H1 (cell line): ENCODE measurements at regions not wholly inside any gene's neighbourhood (a gene's known extent, or its start where the extent isn't known, plus 50 kb on each side); places are given as distances from the start of the nearest gene placed in this dataset.

Experiments
- CTCF ChIA-PET: fragments of 300-600 bp; sonication (Branson Sonifier 250); formaldehyde crosslinking; loops from one replicate; lab custom pipeline; 2021; ENCODE audit not compliant: partially characterized antibody; lab: Charles Lee
- POLR2A ChIA-PET: fragments of 300-600 bp; sonication (Branson Sonifier 250); formaldehyde crosslinking; loops from one replicate; lab custom pipeline; 2021; ENCODE audit warnings: inconsistent platforms; ENCODE audit not compliant: partially characterized antibody; lab: Charles Lee
- DNase-seq, 2 experiments: peaks; one replicate each; pipeline versions ENCODE4 v3.0.0 to v3.0.0-alpha.2; 2010 to 2022; ENCODE audit warnings: low spot score in 2 of 2, low read depth in 1 of 2, mixed read lengths in 1 of 2
- FAIRE-seq: peaks from 2 replicates; lab custom pipeline; 2011; peaks lifted over from hg19 to GRCh38; lab: Jason Lieb, UNC
- H2AFZ ChIP-seq: 2 replicates; pipeline ENCODE4 v1.8.1; 2012; ENCODE audit warnings: low read length, inconsistent platforms
- H2AK5ac ChIP-seq: 2 replicates; pipeline ENCODE4 v1.6.1; 2013; ENCODE audit warnings: low read depth, low read length
- H2BK120ac ChIP-seq: replicated peaks from 2 replicates; pipeline ENCODE3; 2013; ENCODE audit warnings: low read depth, low read length, inconsistent platforms
- H2BK12ac ChIP-seq: 2 replicates; pipeline ENCODE4 v1.6.1; 2013; ENCODE audit warnings: low read depth, low read length
- H2BK15ac ChIP-seq: 2 replicates; pipeline ENCODE4 v1.6.1; 2013; ENCODE audit warnings: low read length
- H2BK20ac ChIP-seq: 2 replicates; pipeline ENCODE4 v1.6.1; 2013; ENCODE audit warnings: low read length
- H2BK5ac ChIP-seq: 2 replicates; pipeline ENCODE4 v1.6.1; 2013; ENCODE audit warnings: low read depth, low read length
- H3K14ac ChIP-seq: 2 replicates; pipeline ENCODE4 v1.6.1; 2013; ENCODE audit warnings: inconsistent platforms; ENCODE audit not compliant: insufficient read length
- H3K18ac ChIP-seq: 2 replicates; pipeline ENCODE4 v1.6.1; 2013; ENCODE audit warnings: low read length; ENCODE audit errors: extremely low read depth
- H3K23ac ChIP-seq: 2 replicates; pipeline ENCODE4 v1.6.1; 2013; ENCODE audit warnings: inconsistent platforms; ENCODE audit not compliant: insufficient read length
- H3K23me2 ChIP-seq: 2 replicates; pipeline ENCODE4 v1.6.1; 2013; ENCODE audit warnings: low read depth, low read length
- H3K27ac ChIP-seq: 2 replicates; pipeline ENCODE4 v1.6.1; 2011; ENCODE audit warnings: low read depth, low read length, inconsistent platforms
- H3K27me3 ChIP-seq, 4 experiments: replicated peaks in 1 of 4; 1 replicate in 1 of 4; 2 replicates in 3 of 4; pipeline versions ENCODE4 v1.6.1 to v1.8.1; 2011 to 2013; ENCODE audit warnings: low read length in 3 of 4, mild to moderate bottlenecking in 3 of 4, inconsistent platforms in 2 of 4, mixed read lengths in 2 of 4, moderate library complexity in 1 of 4; ENCODE audit not compliant: control insufficient read depth in 3 of 4, insufficient read depth in 3 of 4; ENCODE audit errors: extremely low read depth in 1 of 4
- H3K36me3 ChIP-seq, 4 experiments: 2 replicates each; pipeline versions ENCODE4 v1.6.1 to v1.8.1; 2011 to 2013; ENCODE audit warnings: mild to moderate bottlenecking in 4 of 4, low read length in 3 of 4, moderate library complexity in 2 of 4, control low read depth in 1 of 4, inconsistent platforms in 1 of 4; ENCODE audit not compliant: insufficient read depth in 4 of 4, control insufficient read depth in 2 of 4
- H3K4ac ChIP-seq: replicated peaks from 2 replicates; pipeline ENCODE3; 2013; ENCODE audit warnings: low read length, low read depth, mixed read lengths, inconsistent platforms; ENCODE audit not compliant: insufficient read length
- H3K4me1 ChIP-seq, 4 experiments: replicated peaks in 1 of 4; 1 replicate in 1 of 4; 2 replicates in 3 of 4; pipeline versions ENCODE4 v1.6.1 to v1.8.1; 2011 to 2013; ENCODE audit warnings: low read length in 3 of 4, inconsistent platforms in 2 of 4, mixed read lengths in 1 of 4; ENCODE audit not compliant: insufficient read depth in 4 of 4, control insufficient read depth in 3 of 4
- H3K4me2 ChIP-seq, 2 experiments: 2 replicates each; pipeline versions ENCODE4 v1.6.1 to v1.8.1; 2011 to 2013; ENCODE audit warnings: low read depth in 2 of 2, low read length in 2 of 2, control low read depth in 1 of 2, inconsistent platforms in 1 of 2, mild to moderate bottlenecking in 1 of 2; ENCODE audit not compliant: insufficient read depth in 1 of 2
- H3K4me3 ChIP-seq, 4 experiments: fragments of 200-600, 300-600 bp in 1 of 4; sonication (generic), shearing (Covaris generic), sonication (Bioruptor Twin) in 1 of 4; 2 replicates each; pipeline versions ENCODE4 v1.5.1 to v1.8.1; 2011 to 2016; ENCODE audit warnings: low read length in 4 of 4, low read depth in 3 of 4, control low read depth in 2 of 4, inconsistent platforms in 2 of 4, mild to moderate bottlenecking in 2 of 4, mixed read lengths in 1 of 4, moderate library complexity in 1 of 4; ENCODE audit not compliant: insufficient read depth in 2 of 4; ENCODE audit errors: extremely low read depth in 1 of 4
- H3K56ac ChIP-seq: replicated peaks from 2 replicates; pipeline ENCODE3; 2013; ENCODE audit warnings: low read depth, mild to moderate bottlenecking, mixed read lengths, low read length, inconsistent platforms; ENCODE audit not compliant: insufficient read length
- H3K79me1 ChIP-seq: 2 replicates; pipeline ENCODE4 v1.6.1; 2013; ENCODE audit warnings: low read depth, low read length, control low read depth
- H3K79me2 ChIP-seq, 2 experiments: 2 replicates each; pipeline versions ENCODE4 v1.6.1 to v1.8.1; 2012 to 2013; ENCODE audit warnings: low read length in 2 of 2, mild to moderate bottlenecking in 2 of 2, inconsistent platforms in 1 of 2; ENCODE audit not compliant: insufficient read depth in 2 of 2, control insufficient read depth in 1 of 2
- H3K9ac ChIP-seq, 4 experiments: replicated peaks in 1 of 4; 1 replicate in 1 of 4; 2 replicates in 3 of 4; pipeline versions ENCODE4 v1.6.1 to v1.8.1; 2011 to 2013; ENCODE audit warnings: low read depth in 3 of 4, low read length in 3 of 4, control low read depth in 2 of 4, mild to moderate bottlenecking in 2 of 4, moderate library complexity in 2 of 4, inconsistent platforms in 1 of 4; ENCODE audit errors: extremely low read depth in 1 of 4
- H3K9me3 ChIP-seq, 2 experiments: 2 replicates each; pipeline versions ENCODE4 v1.6.1 to v1.8.1; 2012 to 2013; ENCODE audit warnings: mild to moderate bottlenecking in 2 of 2, moderate library complexity in 2 of 2, control low read depth in 1 of 2, inconsistent platforms in 1 of 2, low read depth in 1 of 2, low read length in 1 of 2, mixed read lengths in 1 of 2; ENCODE audit not compliant: insufficient read depth in 2 of 2
- H4K20me1 ChIP-seq, 2 experiments: replicated peaks in 1 of 2; 2 replicates each; pipeline versions ENCODE3 to v1.8.1; 2011 to 2013; ENCODE audit warnings: inconsistent platforms in 2 of 2, low read length in 2 of 2, mild to moderate bottlenecking in 1 of 2; ENCODE audit not compliant: insufficient read depth in 2 of 2, control insufficient read depth in 1 of 2
- H4K5ac ChIP-seq: 2 replicates; pipeline ENCODE4 v1.6.1; 2013; ENCODE audit warnings: low read length, low read depth, mixed read lengths, inconsistent platforms; ENCODE audit not compliant: insufficient read length
- H4K8ac ChIP-seq: 2 replicates; pipeline ENCODE4 v1.8.0; 2013; ENCODE audit warnings: mild to moderate bottlenecking, moderate library complexity, low read length, inconsistent platforms; ENCODE audit not compliant: insufficient read depth; ENCODE audit errors: extremely low read depth
- H4K91ac ChIP-seq: replicated peaks from 2 replicates; pipeline ENCODE3; 2013; ENCODE audit warnings: low read length, mixed read lengths, inconsistent platforms; ENCODE audit not compliant: insufficient read length
- ATF2 ChIP-seq: IDR thresholded peaks from 2 replicates; pipeline ENCODE4 v1.6.1; 2012; ENCODE audit warnings: low read length, inconsistent platforms
- ATF3 ChIP-seq: IDR thresholded peaks from 2 replicates; pipeline ENCODE4 v1.6.1; 2011; ENCODE audit warnings: low read depth, mild to moderate bottlenecking, low read length; ENCODE audit not compliant: insufficient read depth
- CBX8 ChIP-seq: fragments of 300-800, 300-1000 bp; sonication (generic); IDR thresholded peaks from 2 replicates; pipeline ENCODE4 v1.7.1; 2016; ENCODE audit warnings: low read depth, low read length, borderline replicate concordance
- CHD2 ChIP-seq: IDR thresholded peaks from 2 replicates; pipeline ENCODE4 v1.6.1; 2012; ENCODE audit warnings: low read length, improper control_type of control experiment
- EGR1 ChIP-seq: IDR thresholded peaks from 2 replicates; pipeline ENCODE4 v1.6.1; 2011; ENCODE audit warnings: low read depth, low read length, borderline replicate concordance
- HDAC2 ChIP-seq, 2 experiments: fragments of 300-600 bp in 1 of 2; sonication (generic) in 1 of 2; IDR thresholded peaks; 2 replicates each; pipeline ENCODE4 v1.6.1; 2011 to 2012; ENCODE audit warnings: low read depth in 2 of 2, low read length in 2 of 2, mild to moderate bottlenecking in 2 of 2, moderate library complexity in 2 of 2, borderline replicate concordance in 1 of 2, inconsistent platforms in 1 of 2
- JUN ChIP-seq: IDR thresholded peaks from 2 replicates; pipeline ENCODE4 v1.6.1; 2011; ENCODE audit warnings: low read depth, mild to moderate bottlenecking, improper control_type of control experiment, low read length
- JUND ChIP-seq: IDR thresholded peaks from 2 replicates; pipeline ENCODE4 v1.6.1; 2011; ENCODE audit warnings: mild to moderate bottlenecking, improper control_type of control experiment, low read length
- PHF8 ChIP-seq: fragments of 200-600 bp; sonication (generic); conservative IDR thresholded peaks from 2 replicates; pipeline ENCODE4 v1.7.1; 2012; ENCODE audit warnings: low read depth, mild to moderate bottlenecking, inconsistent platforms, low read length, moderate library complexity
- SP2 ChIP-seq: IDR thresholded peaks from 2 replicates; pipeline ENCODE4 v1.6.1; 2012; ENCODE audit warnings: mild to moderate bottlenecking, low read length, inconsistent platforms
- whole genome bisulfite sequencing, 2 experiments: shearing (Covaris generic) in 1 of 2; methylation state at CpG; one replicate each; pipeline versions ENCODE4 v1.1.6 to v1.1.7; 2013 to 2015; ENCODE audit warnings: low lambda C conversion rate in 2 of 2, mixed read lengths in 2 of 2, inconsistent platforms in 1 of 2, low coverage in 1 of 2, missing lambda C conversion rate in 1 of 2; ENCODE audit not compliant: insufficient replicate concordance in 2 of 2, insufficient coverage in 1 of 2, insufficient read length in 1 of 2; ENCODE audit errors: extremely low coverage in 1 of 2, missing lambda C conversion rate in 1 of 2; 5-methylcytosine and 5-hydroxymethylcytosine counted together

- Histone ChIP-seq H3K18ac (no peak overlapping the region), H2BK5ac (no peak overlapping the region), H3K14ac (no peak overlapping the region), H3K27me3 (no peaks in the 10 kb centered on the region), H3K79me1 (no peaks in the 10 kb centered on the region), H4K5ac (no peak overlapping the region), H3K27ac (no peak overlapping the region), H2BK20ac (no peak overlapping the region), H3K23me2 (no peaks in the 10 kb centered on the region), H3K4me3 (no peak overlapping the region), H3K79me2 (no peaks in the 10 kb centered on the region), H2BK15ac (no peak overlapping the region), H2BK12ac (no peak overlapping the region), H3K9ac (no peak overlapping the region), H3K4me1 (no peaks in the 10 kb centered on the region), H2AK5ac (no peak overlapping the region), H2AFZ (no peak overlapping the region), H2BK120ac (no peak overlapping the region), H4K20me1 (no peaks in the 10 kb centered on the region), H3K4me2 (no peak overlapping the region), H4K91ac (no peak overlapping the region), H4K8ac (no peak overlapping the region), H3K9me3 (no peaks in the 10 kb centered on the region), H3K4ac (no peak overlapping the region), H3K56ac (no peak overlapping the region), H3K23ac (no peak overlapping the region), H3K36me3 (no peaks in the 10 kb centered on the region)
- CTCF ChIA-PET, result interaction anchor here (0.6 kb wide), 1 partner anchor 210 kb away, joined by 3 read pairs; no protein-coding TSS in a partner anchor
- WGBS, 2 experiments, result 86% methylated on average over 1 of the region's 1 CpG; no CpG with 5 or more reads in 1 of the 2 experiments
- DNase-seq (no peak), FAIRE-seq (no peak)
- TF ChIP-seq ATF3 (no peak), EGR1 (no peak), JUND (no peak), ATF2 (no peak), CHD2 (no peak), PHF8 (no peak), JUN (no peak), HDAC2 (IDR thresholded peaks at IDR 0.05; ENCODE audit: borderline replicate concordance in 1 of 2, low read depth in 2 of 2, low read length in 2 of 2) (no peak), SP2 (no peak), CBX8 (no peak)
- POLR2A ChIA-PET, result no interaction called here
Observed at GRCh38 chr6:123159861-123160260, 163.8 kb downstream of the CLVS2 start.
